HL-60 (cell line): ENCODE measurements at regions not wholly inside any gene's neighbourhood (a gene's known extent, or its start where the extent isn't known, plus 50 kb on each side); places are given as distances from the start of the nearest gene placed in this dataset.

Source experiments
- CTCF ChIP-seq: IDR thresholded peaks from one replicate; pipeline ENCODE4 v1.5.1; 2011; ENCODE audit warnings: low read length, control low read depth, inconsistent platforms; ENCODE audit not compliant: insufficient read depth
- GABPA ChIP-seq: IDR thresholded peaks from 2 replicates; pipeline ENCODE4 v1.6.1; 2012; ENCODE audit warnings: low read depth
- POLR2AphosphoS5 ChIP-seq: IDR thresholded peaks from 2 replicates; pipeline ENCODE4 v1.6.1; 2012; ENCODE audit warnings: low read depth
- REST ChIP-seq: IDR thresholded peaks from 2 replicates; pipeline ENCODE4 v1.6.1; 2012; ENCODE audit warnings: low read depth; ENCODE audit not compliant: insufficient replicate concordance

GRCh38 chr12:93202688-93203087 is 175.0 kb upstream of the NUDT4 start:
- no peak for TF ChIP-seq POLR2AphosphoS5
- TF ChIP-seq REST = no peak
- TF ChIP-seq CTCF = no peak
- no peak for TF ChIP-seq GABPA
